ENCODE measurements at regions not wholly inside any gene's neighbourhood (a gene's known extent, or its start where the extent isn't known, plus 50 kb on each side); places are given as distances from the start of the nearest gene placed in this dataset.
A peak's percentile ranks its signal among the peaks of the same experiment; 100 is the strongest.
"Not testable (repeated sequence)": the region's sequence is repeated elsewhere in the genome, so short reads cannot be mapped to it uniquely, and the experiment has no call there.

DNA sequence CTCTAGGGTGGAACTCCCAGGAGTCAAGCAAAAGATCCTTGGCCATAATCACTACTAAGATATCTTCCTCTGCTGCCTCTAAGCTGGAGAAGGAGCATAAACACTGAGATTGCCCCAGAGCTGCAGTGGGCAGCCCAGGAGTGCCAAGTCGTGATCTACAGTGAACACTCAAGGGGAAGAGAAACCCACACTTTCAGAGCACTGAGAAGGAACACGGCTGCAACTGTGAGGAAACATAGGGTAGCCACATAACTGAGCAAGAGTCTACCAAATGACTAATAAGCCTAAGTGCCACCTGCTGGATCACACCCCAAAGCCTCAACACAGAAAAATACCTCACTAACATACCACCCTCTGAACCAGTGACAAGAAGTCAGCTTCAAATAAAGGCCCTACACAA, 79.6 kb upstream of the RAB12 start:
- no peaks in the 10 kb centered on the region for H3K36me3 Mint-ChIP-seq (ENCODE audit: low read depth)
- H3K36me3 ChIP-seq (ENCODE audit: control insufficient read depth, insufficient read depth, low read length): no peaks in the 10 kb centered on the region
- no peak overlapping the region for H3K27ac Mint-ChIP-seq
- no peaks in the 10 kb centered on the region for H3K4me1 ChIP-seq (ENCODE audit: control insufficient read depth, insufficient read depth, low read length)
- TF ChIP-seq, protein P1, sequence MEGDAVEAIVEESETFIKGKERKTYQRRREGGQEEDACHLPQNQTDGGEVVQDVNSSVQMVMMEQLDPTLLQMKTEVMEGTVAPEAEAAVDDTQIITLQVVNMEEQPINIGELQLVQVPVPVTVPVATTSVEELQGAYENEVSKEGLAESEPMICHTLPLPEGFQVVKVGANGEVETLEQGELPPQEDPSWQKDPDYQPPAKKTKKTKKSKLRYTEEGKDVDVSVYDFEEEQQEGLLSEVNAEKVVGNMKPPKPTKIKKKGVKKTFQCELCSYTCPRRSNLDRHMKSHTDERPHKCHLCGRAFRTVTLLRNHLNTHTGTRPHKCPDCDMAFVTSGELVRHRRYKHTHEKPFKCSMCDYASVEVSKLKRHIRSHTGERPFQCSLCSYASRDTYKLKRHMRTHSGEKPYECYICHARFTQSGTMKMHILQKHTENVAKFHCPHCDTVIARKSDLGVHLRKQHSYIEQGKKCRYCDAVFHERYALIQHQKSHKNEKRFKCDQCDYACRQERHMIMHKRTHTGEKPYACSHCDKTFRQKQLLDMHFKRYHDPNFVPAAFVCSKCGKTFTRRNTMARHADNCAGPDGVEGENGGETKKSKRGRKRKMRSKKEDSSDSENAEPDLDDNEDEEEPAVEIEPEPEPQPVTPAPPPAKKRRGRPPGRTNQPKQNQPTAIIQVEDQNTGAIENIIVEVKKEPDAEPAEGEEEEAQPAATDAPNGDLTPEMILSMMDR (conservative IDR thresholded peaks at IDR 0.05): no peak
- no peak for DNase-seq
- H3K27me3 ChIP-seq (ENCODE audit: control insufficient read depth, insufficient read depth, low read length, poor library complexity, severe bottlenecking): no peaks in the 10 kb centered on the region
- 88 to 100% methylated on average over 1 to 2 of the region's 2 CpGs for WGBS, 2 experiments (ENCODE audit: insufficient coverage in 1 of 2, insufficient read length in 1 of 2)
- no peak overlapping the region for H3K9ac ChIP-seq (ENCODE audit: extremely low read depth, low read length, poor library complexity, severe bottlenecking)
- no peaks in the 10 kb centered on the region for H3K4me1 Mint-ChIP-seq
- no peaks in the 10 kb centered on the region for H3K27me3 Mint-ChIP-seq (ENCODE audit: insufficient read depth)
- peaks cover 31% of the 10 kb centered on the region for H3K9me3 Mint-ChIP-seq
- peaks cover 18% of the 10 kb centered on the region for H3K9me3 ChIP-seq (ENCODE audit: control insufficient read depth, low read length)
- no peak overlapping the region for H3K27ac ChIP-seq (ENCODE audit: low read depth, low read length)
- H3K4me3 ChIP-seq (ENCODE audit: low read length): no peak overlapping the region
- H3K4me3 Mint-ChIP-seq: no peak overlapping the region

GRCh38 chr18:8531084-8531483, 78.2 kb upstream of the RAB12 start:
- H3K36me3 ChIP-seq (ENCODE audit: control insufficient read depth, insufficient read depth, low read length); H3K27me3 ChIP-seq (ENCODE audit: control insufficient read depth, insufficient read depth, low read length, poor library complexity, severe bottlenecking); H3K27me3 Mint-ChIP-seq (ENCODE audit: insufficient read depth); H3K4me3 Mint-ChIP-seq; DNase-seq; H3K4me1 Mint-ChIP-seq; H3K27ac Mint-ChIP-seq; H3K36me3 Mint-ChIP-seq (ENCODE audit: low read depth); H3K4me3 ChIP-seq (ENCODE audit: low read length); H3K4me1 ChIP-seq (ENCODE audit: control insufficient read depth, insufficient read depth, low read length); H3K27ac ChIP-seq (ENCODE audit: low read depth, low read length); H3K9ac ChIP-seq (ENCODE audit: extremely low read depth, low read length, poor library complexity, severe bottlenecking): not testable (repeated sequence)
- WGBS, 2 experiments (ENCODE audit: insufficient coverage in 1 of 2, insufficient read length in 1 of 2): 78 to 83% methylated on average over 1 to 2 of the region's 2 CpGs
- H3K9me3 Mint-ChIP-seq: peaks cover 31% of the 10 kb centered on the region
- peaks cover 18% of the 10 kb centered on the region for H3K9me3 ChIP-seq (ENCODE audit: control insufficient read depth, low read length)

GRCh38 chr18:8536231-8536630, 73.0 kb upstream of the RAB12 start:
- Histone ChIP-seq H3K9me3 (ENCODE audit: control insufficient read depth, low read length) (peaks cover 9% of the 10 kb centered on the region), H3K9ac (ENCODE audit: extremely low read depth, low read length, poor library complexity, severe bottlenecking) (no peak overlapping the region), H3K27ac (ENCODE audit: low read depth, low read length) (no peak overlapping the region), H3K36me3 (ENCODE audit: control insufficient read depth, insufficient read depth, low read length) (no peaks in the 10 kb centered on the region), H3K27me3 (ENCODE audit: control insufficient read depth, insufficient read depth, low read length, poor library complexity, severe bottlenecking) (no peaks in the 10 kb centered on the region), H3K4me1 (ENCODE audit: control insufficient read depth, insufficient read depth, low read length) (no peaks in the 10 kb centered on the region), H3K4me3 (ENCODE audit: low read length) (no peak overlapping the region)
- Mint-ChIP-seq H3K36me3 (ENCODE audit: low read depth) (no peaks in the 10 kb centered on the region), H3K27ac (no peak overlapping the region), H3K27me3 (ENCODE audit: insufficient read depth) (no peaks in the 10 kb centered on the region), H3K4me1 (no peaks in the 10 kb centered on the region), H3K4me3 (no peak overlapping the region), H3K9me3 (peaks cover 19% of the 10 kb centered on the region)
- 87 to 91% methylated on average over 4 to 11 of the region's 11 CpGs for WGBS, 2 experiments (ENCODE audit: insufficient coverage in 1 of 2, insufficient read length in 1 of 2)
- TF ChIP-seq, protein P1 (conservative IDR thresholded peaks at IDR 0.05): no peak
- DNase-seq: peak; percentile 57

DNA sequence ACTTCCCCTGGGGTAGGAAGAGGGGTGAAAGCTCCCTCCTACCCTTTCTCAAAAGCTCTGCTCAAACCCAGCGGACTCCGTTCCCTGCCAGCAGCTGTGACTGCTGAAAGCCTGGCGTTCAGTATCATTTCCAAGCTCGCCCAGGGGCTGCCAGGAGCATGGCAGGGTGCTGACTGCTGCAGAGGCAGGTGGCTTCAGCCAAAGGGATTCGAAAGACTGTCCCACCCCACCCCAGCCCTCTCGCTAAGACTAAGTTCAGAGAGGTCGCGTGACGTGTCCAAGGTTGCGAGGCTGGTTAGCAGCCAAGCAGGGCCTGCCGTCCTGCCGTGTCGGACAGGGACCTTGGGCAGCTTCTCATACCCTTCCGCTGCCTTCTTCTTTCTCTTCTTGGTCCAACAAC, 72.3 kb upstream of the RAB12 start:
- no peak overlapping the region for H3K27ac ChIP-seq (ENCODE audit: low read depth, low read length)
- Mint-ChIP-seq H3K4me1 (no peaks in the 10 kb centered on the region), H3K36me3 (ENCODE audit: low read depth) (no peaks in the 10 kb centered on the region), H3K9me3 (peaks cover 12% of the 10 kb centered on the region), H3K27me3 (ENCODE audit: insufficient read depth) (no peaks in the 10 kb centered on the region), H3K4me3 (no peak overlapping the region), H3K27ac (no peak overlapping the region)
- peaks cover 9% of the 10 kb centered on the region for H3K9me3 ChIP-seq (ENCODE audit: control insufficient read depth, low read length)
- H3K36me3 ChIP-seq (ENCODE audit: control insufficient read depth, insufficient read depth, low read length): no peaks in the 10 kb centered on the region
- no peaks in the 10 kb centered on the region for H3K27me3 ChIP-seq (ENCODE audit: control insufficient read depth, insufficient read depth, low read length, poor library complexity, severe bottlenecking)
- no peak overlapping the region for H3K9ac ChIP-seq (ENCODE audit: extremely low read depth, low read length, poor library complexity, severe bottlenecking)
- no peaks in the 10 kb centered on the region for H3K4me1 ChIP-seq (ENCODE audit: control insufficient read depth, insufficient read depth, low read length)
- H3K4me3 ChIP-seq (ENCODE audit: low read length): no peak overlapping the region
- WGBS, 2 experiments (ENCODE audit: insufficient coverage in 1 of 2, insufficient read length in 1 of 2): 94 to 96% methylated on average over 10 to 14 of the region's 14 CpGs
- no peak for DNase-seq
- TF ChIP-seq, protein P1 (conservative IDR thresholded peaks at IDR 0.05): no peak
